GM18505 (cell line): ENCODE measurements at regions not wholly inside any gene's neighbourhood (a gene's known extent, or its start where the extent isn't known, plus 50 kb on each side); places are given as distances from the start of the nearest gene placed in this dataset.

Source experiments
- ATAC-seq: cut with Tn5 transposase; IDR thresholded peaks from one replicate; pipeline ENCODE4 v1.9.1; 2021; ENCODE audit not compliant: unreplicated experiment
- POLR2A ChIP-seq: IDR thresholded peaks from 4 replicates; pipeline ENCODE4 v1.6.1; 2011; ENCODE audit warnings: borderline replicate concordance; ENCODE audit not compliant: insufficient read depth, insufficient read length; ENCODE audit errors: extremely low read depth

- ATAC-seq: no peak
Measured at GRCh38 chr5:168198359-168198758, 93.1 kb upstream of the WWC1 start.

DNA sequence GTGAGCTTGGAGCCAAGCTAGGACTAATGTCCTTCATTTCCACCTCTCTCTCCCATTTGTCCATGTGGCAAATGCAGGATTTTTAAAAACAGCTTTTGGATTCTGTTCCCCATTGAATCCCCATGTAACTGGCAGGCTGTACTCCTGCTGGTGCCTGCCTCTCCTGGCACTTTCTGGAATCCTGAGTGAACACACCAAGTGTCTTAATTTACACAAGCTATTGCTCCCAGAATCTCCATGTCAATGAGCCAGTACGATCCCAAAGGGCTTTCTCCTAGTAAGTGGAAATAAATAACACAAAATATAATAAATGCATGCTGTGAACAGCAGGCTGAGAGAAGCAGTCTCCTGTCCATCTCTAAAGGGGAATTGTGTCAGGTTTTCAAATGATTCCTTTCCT, 88.4 kb upstream of the WWC1 start:
- no peak for ATAC-seq
- TF ChIP-seq POLR2A: no peak

More at GRCh38 chr5:168198359-168198758, 93.1 kb upstream of the WWC1 start:
- TF ChIP-seq POLR2A: no peak

DNA sequence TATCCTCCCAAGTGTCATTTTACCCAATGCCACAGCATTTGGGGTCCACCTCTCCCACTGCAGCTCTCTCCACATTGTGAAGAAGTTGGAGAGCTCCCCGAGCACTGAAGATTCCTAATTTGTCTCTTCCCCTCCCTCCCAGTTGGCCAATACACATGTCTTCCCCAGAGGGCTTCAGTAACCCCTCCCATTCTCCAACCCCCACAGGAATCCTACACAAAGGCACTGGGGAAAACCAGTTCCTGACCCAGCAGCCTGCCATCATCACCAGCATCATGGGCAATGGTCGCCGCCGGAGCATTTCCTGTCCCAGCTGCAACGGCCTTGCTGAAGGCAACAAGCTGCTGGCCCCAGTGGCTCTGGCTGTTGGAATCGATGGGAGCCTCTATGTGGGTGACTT, 87.3 kb upstream of the WWC1 start:
- no peak for ATAC-seq
- TF ChIP-seq POLR2A: no peak

DNA sequence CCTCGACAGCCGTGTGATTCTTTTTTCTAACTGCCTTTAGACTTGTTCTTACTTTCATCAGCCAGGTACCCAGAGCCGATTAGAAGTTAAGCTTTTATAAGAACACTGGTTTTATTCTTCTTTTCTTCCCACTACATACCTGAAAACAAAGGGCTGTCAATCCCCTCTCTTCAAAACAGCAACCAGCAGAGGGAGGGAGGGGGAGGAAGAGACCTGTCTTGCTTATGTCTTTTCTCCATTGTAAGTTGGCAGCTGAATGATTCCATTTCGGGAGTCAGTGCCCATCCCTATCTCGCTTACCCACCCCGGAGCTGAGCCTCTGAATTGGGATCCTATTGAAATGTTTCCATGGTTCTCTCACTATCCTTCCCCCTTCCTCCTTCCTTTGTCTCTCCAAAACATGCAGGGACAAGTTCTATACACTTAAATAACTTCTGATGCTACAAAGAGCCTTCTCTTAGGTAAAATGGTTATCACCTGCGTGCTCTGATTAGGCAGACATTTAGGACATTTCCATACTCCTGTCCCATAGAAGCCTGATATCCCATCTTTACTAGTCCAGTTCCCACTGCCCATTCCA, 83.9 kb upstream of the WWC1 start:
- ATAC-seq: no peak
- no peak for TF ChIP-seq POLR2A

GRCh38 chr5:168209244-168209995, 82.0 kb upstream of the WWC1 start:
- TF ChIP-seq POLR2A: no peak
- ATAC-seq: no peak

DNA sequence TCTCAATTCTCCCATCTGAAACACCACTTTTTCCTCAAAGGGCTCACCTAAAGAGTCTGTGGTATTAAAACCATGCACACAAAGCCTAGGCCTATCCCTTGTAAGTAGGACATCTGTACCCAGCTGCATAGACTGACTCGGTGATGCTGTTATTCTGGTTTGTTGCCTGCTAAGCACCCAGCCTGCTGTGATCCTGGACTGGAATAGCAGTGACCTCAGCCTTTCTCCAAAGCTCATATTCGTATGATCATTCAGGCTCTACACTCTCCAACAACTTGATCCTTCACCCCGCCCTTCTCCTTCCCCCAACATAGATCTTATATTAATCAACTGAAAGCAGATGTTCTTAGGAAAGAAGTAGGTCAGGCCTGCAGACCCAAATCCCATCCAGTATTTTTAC, 81.4 kb upstream of the WWC1 start:
- TF ChIP-seq POLR2A: no peak
- no peak for ATAC-seq

DNA sequence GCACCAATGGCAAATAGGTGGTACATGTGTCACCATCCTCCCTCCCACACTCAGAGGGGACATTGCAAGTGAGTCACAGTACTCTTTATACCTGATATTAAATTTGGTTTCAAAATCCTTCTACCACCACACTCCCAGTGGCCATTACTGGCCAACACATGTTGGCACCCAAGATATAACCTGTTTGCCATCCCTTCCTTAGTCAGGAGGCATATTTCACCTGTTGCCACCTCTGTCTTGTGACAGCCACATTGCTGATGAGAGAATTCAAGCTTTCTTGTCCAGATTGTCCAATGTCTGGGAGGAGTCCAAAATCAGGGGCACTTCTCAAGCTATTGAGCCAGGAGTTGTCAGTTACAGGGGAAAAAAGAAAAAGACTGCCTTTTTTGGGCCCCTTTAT, 80.2 kb upstream of the WWC1 start:
- TF ChIP-seq POLR2A: no peak
- ATAC-seq: no peak

- TF ChIP-seq POLR2A: no peak
- no peak for ATAC-seq
Measured at GRCh38 chr5:168211936-168212335, 79.5 kb upstream of the WWC1 start.

- TF ChIP-seq POLR2A: no peak
- ATAC-seq: no peak
Measured at GRCh38 chr5:168214071-168214470, 77.4 kb upstream of the WWC1 start.

- TF ChIP-seq POLR2A: no peak
- no peak for ATAC-seq
Measured at GRCh38 chr5:168214886-168215285, 76.6 kb upstream of the WWC1 start.

DNA sequence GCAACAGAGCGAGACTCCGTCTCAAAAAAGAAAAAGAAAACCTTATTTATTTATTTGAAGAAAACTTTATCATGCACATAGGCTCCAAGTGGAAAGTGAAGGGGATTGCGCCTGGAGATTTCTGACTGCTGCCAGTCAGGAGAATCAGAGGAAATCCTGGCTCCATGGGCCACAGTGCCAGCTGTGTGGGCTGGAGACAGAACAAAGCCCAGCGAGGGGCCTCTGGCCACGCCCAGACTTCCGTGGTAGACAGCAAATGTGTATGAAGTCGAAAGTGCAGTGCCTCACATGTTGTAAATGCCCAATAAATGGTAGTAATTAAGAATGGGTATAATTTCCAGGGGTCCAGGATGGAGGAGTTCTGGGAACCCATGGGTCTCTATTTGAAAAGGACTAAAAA, 75.8 kb upstream of the WWC1 start:
- TF ChIP-seq POLR2A: no peak
- no peak for ATAC-seq

DNA sequence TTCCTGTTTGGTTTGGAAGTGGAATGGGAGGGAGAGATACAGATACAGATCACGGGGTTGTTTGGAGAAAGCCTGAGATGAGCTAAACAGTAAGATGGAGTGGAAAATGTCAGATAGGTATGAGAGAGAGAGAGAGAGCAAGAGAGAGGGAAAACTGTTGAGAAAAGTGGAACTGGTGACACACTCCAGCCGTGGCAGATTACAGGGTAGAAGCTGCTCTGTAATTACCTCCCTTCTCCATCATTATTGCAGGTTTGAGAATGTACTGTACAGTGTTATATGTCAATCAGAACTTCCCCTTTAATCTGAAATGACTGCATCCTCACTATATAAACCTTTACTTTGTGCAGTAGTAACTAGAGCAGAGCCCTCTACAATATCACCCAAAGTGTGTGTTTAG, 74.5 kb upstream of the WWC1 start:
- no peak for TF ChIP-seq POLR2A

GRCh38 chr5:168217497-168217896, 73.9 kb upstream of the WWC1 start:
- TF ChIP-seq POLR2A: no peak
- no peak for ATAC-seq

More for the DNA sequence above, 74.5 kb upstream of the WWC1 start:
- ATAC-seq: no peak

- TF ChIP-seq POLR2A: no peak
- ATAC-seq: no peak
Measured at GRCh38 chr5:168218746-168219145, 72.7 kb upstream of the WWC1 start.
